Parathyroid adenoma (tissue), 2 donors: ENCODE measurements at regions not wholly inside any gene's neighbourhood (a gene's known extent, or its start where the extent isn't known, plus 50 kb on each side); places are given as distances from the start of the nearest gene placed in this dataset.

Experiments used
- H2AFZ ChIP-seq: fragments of 300-600 bp; sonication (generic); one replicate; pipeline ENCODE4 v1.7.0; 2017; ENCODE audit warnings: antibody characterized with exemption, mild to moderate bottlenecking
- H3K27ac ChIP-seq: fragments of 300-600 bp; sonication (generic); one replicate; pipeline ENCODE4 v1.7.0; 2017
- H3K27me3 ChIP-seq: fragments of 300-600 bp; sonication (generic); one replicate; pipeline ENCODE4 v1.7.0; 2017; ENCODE audit warnings: low read length; ENCODE audit not compliant: control insufficient read depth, insufficient read depth
- H3K36me3 ChIP-seq: fragments of 300-600 bp; sonication (generic); one replicate; pipeline ENCODE4 v1.7.0; 2017; ENCODE audit warnings: low read length; ENCODE audit not compliant: control insufficient read depth, insufficient read depth
- H3K4me1 ChIP-seq: fragments of 300-600 bp; sonication (generic); one replicate; pipeline ENCODE4 v1.7.0; 2017; ENCODE audit warnings: control low read depth
- H3K4me2 ChIP-seq: fragments of 300-600 bp; sonication (generic); one replicate; pipeline ENCODE4 v1.7.0; 2017; ENCODE audit warnings: low read length
- H3K4me3 ChIP-seq: fragments of 300-600 bp; sonication (generic); one replicate; pipeline ENCODE4 v1.7.0; 2017; ENCODE audit warnings: low read depth, low read length
- H3K79me2 ChIP-seq: fragments of 300-600 bp; sonication (generic); one replicate; pipeline ENCODE4 v1.7.0; 2017; ENCODE audit warnings: control low read depth
- H3K9ac ChIP-seq: fragments of 300-600 bp; sonication (generic); one replicate; pipeline ENCODE4 v1.7.0; 2017; ENCODE audit warnings: mild to moderate bottlenecking
- H3K9me3 ChIP-seq: fragments of 300-600 bp; sonication (generic); one replicate; pipeline ENCODE4 v1.7.0; 2017; ENCODE audit warnings: low read length; ENCODE audit not compliant: control insufficient read depth
- TF ChIP-seq, protein P1 (sequence below): fragments of 300-600 bp; sonication (generic); IDR thresholded peaks from one replicate; pipeline ENCODE4 v1.7.0; 2017; ENCODE audit warnings: antibody characterized with exemption, mild to moderate bottlenecking
- donor health status: primary hyperparathyroidism.

DNA sequence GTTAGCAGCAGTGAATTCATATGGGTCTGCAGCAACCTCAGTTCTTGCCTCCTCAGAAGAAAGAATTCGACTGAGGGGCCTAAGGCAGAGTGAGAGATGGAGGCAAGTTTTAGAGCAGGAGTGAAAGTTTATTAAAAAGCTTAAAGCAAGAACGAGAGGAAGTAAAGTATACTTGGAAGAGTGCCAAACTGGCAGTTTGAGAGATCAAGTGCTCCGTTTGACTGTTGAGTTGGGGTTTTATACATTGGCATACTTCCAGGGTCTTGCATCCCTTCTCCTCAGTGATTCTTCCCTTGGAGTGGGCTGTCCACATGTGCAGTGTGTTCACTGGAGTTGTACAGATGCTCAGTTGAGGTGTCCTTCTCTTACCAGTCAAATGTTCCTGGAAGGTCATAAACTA, 203.6 kb downstream of the SPATA31D1 start:
- Histone ChIP-seq H3K27me3 (no peaks in the 10 kb centered on the region), H3K27ac (no peak overlapping the region), H3K4me2 (no peak overlapping the region), H2AFZ (no peak overlapping the region), H3K4me1 (no peaks in the 10 kb centered on the region), H3K36me3 (no peaks in the 10 kb centered on the region), H3K9ac (no peak overlapping the region), H3K9me3 (no peaks in the 10 kb centered on the region), H3K79me2 (no peaks in the 10 kb centered on the region), H3K4me3 (no peak overlapping the region)
- TF ChIP-seq, protein P1, sequence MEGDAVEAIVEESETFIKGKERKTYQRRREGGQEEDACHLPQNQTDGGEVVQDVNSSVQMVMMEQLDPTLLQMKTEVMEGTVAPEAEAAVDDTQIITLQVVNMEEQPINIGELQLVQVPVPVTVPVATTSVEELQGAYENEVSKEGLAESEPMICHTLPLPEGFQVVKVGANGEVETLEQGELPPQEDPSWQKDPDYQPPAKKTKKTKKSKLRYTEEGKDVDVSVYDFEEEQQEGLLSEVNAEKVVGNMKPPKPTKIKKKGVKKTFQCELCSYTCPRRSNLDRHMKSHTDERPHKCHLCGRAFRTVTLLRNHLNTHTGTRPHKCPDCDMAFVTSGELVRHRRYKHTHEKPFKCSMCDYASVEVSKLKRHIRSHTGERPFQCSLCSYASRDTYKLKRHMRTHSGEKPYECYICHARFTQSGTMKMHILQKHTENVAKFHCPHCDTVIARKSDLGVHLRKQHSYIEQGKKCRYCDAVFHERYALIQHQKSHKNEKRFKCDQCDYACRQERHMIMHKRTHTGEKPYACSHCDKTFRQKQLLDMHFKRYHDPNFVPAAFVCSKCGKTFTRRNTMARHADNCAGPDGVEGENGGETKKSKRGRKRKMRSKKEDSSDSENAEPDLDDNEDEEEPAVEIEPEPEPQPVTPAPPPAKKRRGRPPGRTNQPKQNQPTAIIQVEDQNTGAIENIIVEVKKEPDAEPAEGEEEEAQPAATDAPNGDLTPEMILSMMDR: no peak

DNA sequence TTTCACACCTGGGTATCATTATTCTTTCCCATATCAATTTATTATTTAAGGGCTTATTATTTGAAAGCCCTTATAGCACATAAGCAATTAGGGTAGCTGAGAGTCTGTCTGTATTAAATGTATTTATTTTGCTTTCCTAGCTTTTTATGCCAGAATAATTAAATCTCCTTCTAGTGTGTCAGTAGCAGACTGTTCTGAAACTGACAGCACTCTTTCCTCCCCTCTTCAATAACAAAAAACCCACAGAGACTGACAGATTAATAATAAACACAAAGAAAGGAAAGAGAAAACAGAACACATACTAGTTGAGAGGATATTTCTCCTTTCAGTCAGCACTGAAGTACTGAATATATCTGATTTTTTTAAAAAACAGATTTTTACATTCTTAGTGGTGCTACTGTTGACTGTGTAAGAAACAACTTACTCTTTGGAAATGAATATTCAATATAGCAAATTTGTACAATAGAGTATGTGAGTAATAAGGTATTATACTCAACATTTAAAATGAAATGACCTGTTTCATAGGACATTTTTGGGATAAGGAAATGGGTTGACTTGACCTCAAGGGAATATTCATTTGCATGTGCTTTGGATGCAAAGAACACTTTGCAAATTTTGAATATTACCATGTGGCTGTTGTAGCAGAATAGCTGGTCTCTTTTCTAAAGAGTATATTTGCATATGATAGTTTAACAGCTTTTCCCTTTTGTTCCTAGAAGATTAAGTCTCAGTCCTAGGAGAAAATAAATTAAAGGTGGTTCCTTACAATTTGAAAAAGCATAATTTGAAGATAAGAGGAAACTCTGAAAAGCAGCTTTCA, 208.3 kb downstream of the SPATA31D1 start:
- H3K79me2 ChIP-seq: no peaks in the 10 kb centered on the region
- TF ChIP-seq, protein P1: no peak
- H3K27me3 ChIP-seq: no peaks in the 10 kb centered on the region
- no peak overlapping the region for H3K9ac ChIP-seq
- no peak overlapping the region for H3K4me2 ChIP-seq
- no peak overlapping the region for H3K27ac ChIP-seq
- no peak overlapping the region for H3K4me3 ChIP-seq
- H2AFZ ChIP-seq: no peak overlapping the region
- no peaks in the 10 kb centered on the region for H3K9me3 ChIP-seq
- no peaks in the 10 kb centered on the region for H3K4me1 ChIP-seq
- H3K36me3 ChIP-seq: no peaks in the 10 kb centered on the region

DNA sequence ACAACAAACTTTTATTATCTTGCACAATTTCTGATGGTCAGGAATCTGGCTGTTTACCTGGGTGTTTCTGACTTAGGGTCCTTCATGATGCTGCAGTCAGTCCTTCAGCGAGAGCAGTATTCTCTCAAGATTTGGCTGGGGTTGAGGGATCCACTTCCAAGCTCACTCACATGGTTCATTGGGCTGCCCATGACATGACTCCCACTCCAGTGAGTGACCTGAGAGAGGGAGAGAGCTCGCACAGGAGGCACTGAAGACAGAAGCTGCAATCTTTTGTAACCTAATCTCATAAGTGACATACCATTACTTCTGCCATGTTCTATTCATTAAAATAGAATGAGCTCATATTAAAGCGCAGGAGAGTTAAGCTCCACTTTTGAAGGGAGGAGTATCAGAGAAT, 212.6 kb downstream of the SPATA31D1 start:
- H3K4me2 ChIP-seq: no peak overlapping the region
- H3K79me2 ChIP-seq: no peaks in the 10 kb centered on the region
- no peak overlapping the region for H3K9ac ChIP-seq
- no peak overlapping the region for H2AFZ ChIP-seq
- H3K36me3 ChIP-seq: no peaks in the 10 kb centered on the region
- no peak overlapping the region for H3K27ac ChIP-seq
- TF ChIP-seq, protein P1: no peak
- H3K27me3 ChIP-seq: no peaks in the 10 kb centered on the region
- H3K4me1 ChIP-seq: no peaks in the 10 kb centered on the region
- no peak overlapping the region for H3K4me3 ChIP-seq
- no peaks in the 10 kb centered on the region for H3K9me3 ChIP-seq

DNA sequence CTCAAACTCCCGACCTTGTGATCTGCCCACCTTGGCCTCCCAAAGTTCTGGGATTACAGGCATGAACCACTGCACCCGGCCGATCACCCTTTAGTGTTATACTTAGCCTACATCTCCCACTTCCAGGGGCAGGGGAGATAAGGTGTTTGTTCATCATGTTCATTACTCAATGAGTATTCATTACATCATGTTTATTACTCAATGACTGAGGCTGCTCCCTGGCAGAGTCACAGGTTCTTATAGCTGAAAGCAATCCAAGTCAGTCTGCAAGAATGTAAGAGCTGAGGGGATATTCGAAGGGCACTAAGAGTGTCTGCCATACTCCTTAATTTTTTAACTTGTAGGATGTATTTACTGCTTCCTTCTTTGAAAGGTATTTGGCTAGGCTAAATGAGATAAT, 214.2 kb downstream of the SPATA31D1 start:
- TF ChIP-seq, protein P1: no peak
- Histone ChIP-seq H3K27ac (no peak overlapping the region), H3K4me1 (no peaks in the 10 kb centered on the region), H3K9ac (no peak overlapping the region), H3K9me3 (no peaks in the 10 kb centered on the region), H2AFZ (no peak overlapping the region), H3K4me2 (no peak overlapping the region), H3K27me3 (no peaks in the 10 kb centered on the region), H3K4me3 (no peak overlapping the region), H3K79me2 (no peaks in the 10 kb centered on the region), H3K36me3 (no peaks in the 10 kb centered on the region)

DNA sequence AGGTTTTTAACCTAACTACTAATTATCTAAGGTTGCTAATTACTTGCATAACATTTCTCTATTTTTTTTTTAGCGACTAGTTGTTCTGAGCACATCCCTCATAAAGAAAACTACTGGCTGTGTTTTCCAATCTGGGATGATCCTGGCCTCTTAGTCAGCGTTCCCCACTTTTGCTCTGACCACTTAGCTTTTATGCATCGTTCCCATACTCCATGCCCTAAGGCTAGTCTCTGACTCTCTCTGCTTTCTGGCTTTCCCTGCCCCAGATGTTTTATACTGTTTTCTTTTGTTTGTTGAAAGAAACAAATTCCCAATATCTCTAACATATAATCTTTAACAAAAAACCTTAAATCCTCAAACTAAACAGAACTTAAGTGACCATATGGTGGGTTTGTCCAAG, 217.9 kb downstream of the SPATA31D1 start:
- Histone ChIP-seq H3K9me3 (no peaks in the 10 kb centered on the region), H3K79me2 (no peaks in the 10 kb centered on the region), H3K36me3 (no peaks in the 10 kb centered on the region), H2AFZ (no peak overlapping the region), H3K27me3 (no peaks in the 10 kb centered on the region), H3K4me2 (no peak overlapping the region), H3K27ac (no peak overlapping the region), H3K4me1 (no peaks in the 10 kb centered on the region), H3K9ac (no peak overlapping the region), H3K4me3 (no peak overlapping the region)
- TF ChIP-seq, protein P1: no peak
